ENCODE measurements at regions not wholly inside any gene's neighbourhood (a gene's known extent, or its start where the extent isn't known, plus 50 kb on each side); places are given as distances from the start of the nearest gene placed in this dataset.

DNA sequence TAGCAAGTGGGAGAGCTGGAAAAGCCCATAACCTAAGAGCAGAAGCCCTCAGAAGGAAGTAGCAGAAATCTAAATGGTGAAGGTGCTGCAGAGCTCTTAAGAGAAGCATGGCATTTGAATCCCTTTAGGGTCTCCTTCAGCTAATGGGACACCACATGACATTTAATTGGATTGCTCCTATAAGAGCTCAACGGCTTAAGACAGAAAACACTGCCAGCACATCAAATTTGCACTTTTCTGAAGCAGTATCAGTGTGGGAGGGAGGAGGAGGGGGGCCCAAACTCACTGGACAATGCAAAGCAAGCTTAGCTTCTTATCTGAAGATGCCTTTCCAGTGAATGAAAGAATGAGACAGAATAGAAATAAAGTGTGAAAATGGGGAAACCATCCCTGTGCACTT is 287.9 kb upstream of the MTNR1B start:
- TF ChIP-seq, protein P1, sequence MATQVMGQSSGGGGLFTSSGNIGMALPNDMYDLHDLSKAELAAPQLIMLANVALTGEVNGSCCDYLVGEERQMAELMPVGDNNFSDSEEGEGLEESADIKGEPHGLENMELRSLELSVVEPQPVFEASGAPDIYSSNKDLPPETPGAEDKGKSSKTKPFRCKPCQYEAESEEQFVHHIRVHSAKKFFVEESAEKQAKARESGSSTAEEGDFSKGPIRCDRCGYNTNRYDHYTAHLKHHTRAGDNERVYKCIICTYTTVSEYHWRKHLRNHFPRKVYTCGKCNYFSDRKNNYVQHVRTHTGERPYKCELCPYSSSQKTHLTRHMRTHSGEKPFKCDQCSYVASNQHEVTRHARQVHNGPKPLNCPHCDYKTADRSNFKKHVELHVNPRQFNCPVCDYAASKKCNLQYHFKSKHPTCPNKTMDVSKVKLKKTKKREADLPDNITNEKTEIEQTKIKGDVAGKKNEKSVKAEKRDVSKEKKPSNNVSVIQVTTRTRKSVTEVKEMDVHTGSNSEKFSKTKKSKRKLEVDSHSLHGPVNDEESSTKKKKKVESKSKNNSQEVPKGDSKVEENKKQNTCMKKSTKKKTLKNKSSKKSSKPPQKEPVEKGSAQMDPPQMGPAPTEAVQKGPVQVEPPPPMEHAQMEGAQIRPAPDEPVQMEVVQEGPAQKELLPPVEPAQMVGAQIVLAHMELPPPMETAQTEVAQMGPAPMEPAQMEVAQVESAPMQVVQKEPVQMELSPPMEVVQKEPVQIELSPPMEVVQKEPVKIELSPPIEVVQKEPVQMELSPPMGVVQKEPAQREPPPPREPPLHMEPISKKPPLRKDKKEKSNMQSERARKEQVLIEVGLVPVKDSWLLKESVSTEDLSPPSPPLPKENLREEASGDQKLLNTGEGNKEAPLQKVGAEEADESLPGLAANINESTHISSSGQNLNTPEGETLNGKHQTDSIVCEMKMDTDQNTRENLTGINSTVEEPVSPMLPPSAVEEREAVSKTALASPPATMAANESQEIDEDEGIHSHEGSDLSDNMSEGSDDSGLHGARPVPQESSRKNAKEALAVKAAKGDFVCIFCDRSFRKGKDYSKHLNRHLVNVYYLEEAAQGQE (IDR thresholded peaks at IDR 0.05; ENCODE audit: low read depth) = no peak
- TF ChIP-seq, protein P2, sequence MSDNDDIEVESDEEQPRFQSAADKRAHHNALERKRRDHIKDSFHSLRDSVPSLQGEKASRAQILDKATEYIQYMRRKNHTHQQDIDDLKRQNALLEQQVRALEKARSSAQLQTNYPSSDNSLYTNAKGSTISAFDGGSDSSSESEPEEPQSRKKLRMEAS (IDR thresholded peaks at IDR 0.05) = no peak
- TF ChIP-seq EP300 (IDR thresholded peaks at IDR 0.05; ENCODE audit: borderline replicate concordance) (no peak), CEBPB (IDR thresholded peaks at IDR 0.05) (no peak), TEAD4 (IDR thresholded peaks at IDR 0.05) (no peak), TAF1 (IDR thresholded peaks at IDR 0.05; ENCODE audit: low read depth) (no peak), NFIC (IDR thresholded peaks at IDR 0.05) (no peak), YY1 (IDR thresholded peaks at IDR 0.05; ENCODE audit: low read depth) (no peak), CREB1 (IDR thresholded peaks at IDR 0.05; ENCODE audit: low read depth) (no peak), FOXM1 (IDR thresholded peaks at IDR 0.05; ENCODE audit: borderline replicate concordance, low read depth) (no peak), RAD21 (IDR thresholded peaks at IDR 0.05; ENCODE audit: low read depth) (no peak), EGR1 (IDR thresholded peaks at IDR 0.05) (no peak), ZBTB7A (IDR thresholded peaks at IDR 0.05; ENCODE audit: low read depth) (no peak)
- TF ChIP-seq, protein P3, sequence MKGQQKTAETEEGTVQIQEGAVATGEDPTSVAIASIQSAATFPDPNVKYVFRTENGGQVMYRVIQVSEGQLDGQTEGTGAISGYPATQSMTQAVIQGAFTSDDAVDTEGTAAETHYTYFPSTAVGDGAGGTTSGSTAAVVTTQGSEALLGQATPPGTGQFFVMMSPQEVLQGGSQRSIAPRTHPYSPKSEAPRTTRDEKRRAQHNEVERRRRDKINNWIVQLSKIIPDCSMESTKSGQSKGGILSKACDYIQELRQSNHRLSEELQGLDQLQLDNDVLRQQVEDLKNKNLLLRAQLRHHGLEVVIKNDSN (IDR thresholded peaks at IDR 0.05) = no peak
